ENCODE measurements at regions not wholly inside any gene's neighbourhood (a gene's known extent, or its start where the extent isn't known, plus 50 kb on each side); places are given as distances from the start of the nearest gene placed in this dataset.

GRCh38 chrX:39174772-39175417 lies 373.6 kb downstream of the MID1IP1 start:
- DNase-seq: peak; percentile 78

GRCh38 chrX:39175418-39176057 lies 374.3 kb downstream of the MID1IP1 start:
- DNase-seq: no peak

GRCh38 chrX:39176105-39176504 lies 374.8 kb downstream of the MID1IP1 start:
- DNase-seq: no peak

- no peak for DNase-seq
Observed at GRCh38 chrX:39189431-39189830, 388.2 kb downstream of the MID1IP1 start.

- DNase-seq: no peak
Observed at GRCh38 chrX:39194673-39195072, 393.4 kb downstream of the MID1IP1 start.

- peak; percentile 1 for DNase-seq
Observed at GRCh38 chrX:39195156-39195555, 393.9 kb downstream of the MID1IP1 start.

GRCh38 chrX:39196192-39197102 lies 395.2 kb downstream of the MID1IP1 start:
- peak; percentile 1 for DNase-seq

- DNase-seq: no peak
Observed at GRCh38 chrX:39199429-39199828, 398.2 kb downstream of the MID1IP1 start.

- DNase-seq: no peak
Observed at GRCh38 chrX:39201305-39201990, 400.2 kb downstream of the MID1IP1 start.

GRCh38 chrX:39202641-39203040 lies 401.4 kb downstream of the MID1IP1 start:
- no peak for DNase-seq

GRCh38 chrX:39203427-39203826 lies 402.2 kb downstream of the MID1IP1 start:
- DNase-seq: no peak

- no peak for DNase-seq
Observed at GRCh38 chrX:39204353-39204752, 403.1 kb downstream of the MID1IP1 start.

- DNase-seq: no peak
Observed at GRCh38 chrX:39204945-39205344, 403.7 kb downstream of the MID1IP1 start.

- no peak for DNase-seq
Observed at GRCh38 chrX:39205467-39205866, 404.2 kb downstream of the MID1IP1 start.

GRCh38 chrX:39206399-39207145 lies 405.3 kb downstream of the MID1IP1 start:
- no peak for DNase-seq

- DNase-seq: no peak
Observed at GRCh38 chrX:39211501-39211900, 410.2 kb downstream of the MID1IP1 start.

- no peak for DNase-seq
Observed at GRCh38 chrX:39212456-39212855, 411.2 kb downstream of the MID1IP1 start.

- peak; percentile 10 for DNase-seq
Observed at GRCh38 chrX:39214387-39215126, 413.3 kb downstream of the MID1IP1 start.

GRCh38 chrX:39220952-39221351 lies 419.7 kb downstream of the MID1IP1 start:
- DNase-seq: no peak

- DNase-seq: peak; percentile 74
Observed at GRCh38 chrX:39222346-39223113, 421.3 kb downstream of the MID1IP1 start.

Data from tongue (tissue), 1 donor.